Muscle of leg (tissue), 3 donors: ENCODE measurements at regions not wholly inside any gene's neighbourhood (a gene's known extent, or its start where the extent isn't known, plus 50 kb on each side); places are given as distances from the start of the nearest gene placed in this dataset.

Source experiments
- DNase-seq: peaks from one replicate; pipeline ENCODE4 v3.0.0; 2013
- H3K27ac ChIP-seq: one replicate; pipeline ENCODE4 v1.5.1; 2013; ENCODE audit warnings: mild to moderate bottlenecking, low read length, control low read depth
- H3K27me3 ChIP-seq: one replicate; pipeline ENCODE4 v1.6.1; 2013; ENCODE audit warnings: low read length; ENCODE audit not compliant: control insufficient read depth, insufficient read depth
- H3K36me3 ChIP-seq: one replicate; pipeline ENCODE4 v1.6.1; 2013; ENCODE audit warnings: low read length; ENCODE audit not compliant: control insufficient read depth, insufficient read depth
- H3K4me1 ChIP-seq: one replicate; pipeline ENCODE4 v1.6.1; 2013; ENCODE audit warnings: low read length; ENCODE audit not compliant: control insufficient read depth, insufficient read depth
- H3K4me3 ChIP-seq: one replicate; pipeline ENCODE4 v1.5.1; 2013; ENCODE audit warnings: low read length, control low read depth
- H3K9me3 ChIP-seq: replicated peaks from 2 replicates; pipeline ENCODE4 v1.6.1; 2013; ENCODE audit warnings: low read depth, low read length; ENCODE audit not compliant: control insufficient read depth
- WGBS: methylation state at CpG from one replicate; pipeline ENCODE4 v1.1.5; 2013; ENCODE audit warnings: missing lambda C conversion rate; ENCODE audit not compliant: insufficient coverage; 5-methylcytosine and 5-hydroxymethylcytosine counted together

- WGBS = 79% methylated on average over 4 of the region's 6 CpGs
- Histone ChIP-seq H3K4me1 (no peaks in the 10 kb centered on the region), H3K36me3 (no peaks in the 10 kb centered on the region), H3K4me3 (no peak overlapping the region), H3K9me3 (no peaks in the 10 kb centered on the region), H3K27me3 (no peaks in the 10 kb centered on the region), H3K27ac (no peak overlapping the region)
- no peak for DNase-seq
Measured at GRCh38 chr7:115749924-115750323, 280.6 kb downstream of the TFEC start.

GRCh38 chr7:115748123-115748738 is 282.3 kb downstream of the TFEC start:
- Histone ChIP-seq H3K9me3 (no peaks in the 10 kb centered on the region), H3K4me3 (no peak overlapping the region), H3K27ac (no peak overlapping the region), H3K4me1 (no peaks in the 10 kb centered on the region), H3K27me3 (no peaks in the 10 kb centered on the region), H3K36me3 (no peaks in the 10 kb centered on the region)
- WGBS = no CpG with 5 or more reads among the region's 5 CpGs
- peak; percentile 22 for DNase-seq

- Histone ChIP-seq H3K27ac (no peak overlapping the region), H3K4me1 (no peaks in the 10 kb centered on the region), H3K4me3 (no peak overlapping the region), H3K36me3 (no peaks in the 10 kb centered on the region), H3K27me3 (no peaks in the 10 kb centered on the region), H3K9me3 (no peaks in the 10 kb centered on the region)
- WGBS = no CpG with 5 or more reads among the region's 4 CpGs
- no peak for DNase-seq
Measured at GRCh38 chr7:115747174-115747573, 283.4 kb downstream of the TFEC start.

GRCh38 chr7:115740043-115740442 is 290.5 kb downstream of the TFEC start:
- Histone ChIP-seq H3K4me1 (no peaks in the 10 kb centered on the region), H3K27ac (no peak overlapping the region), H3K27me3 (no peaks in the 10 kb centered on the region), H3K9me3 (no peaks in the 10 kb centered on the region), H3K36me3 (no peaks in the 10 kb centered on the region), H3K4me3 (no peak overlapping the region)
- no peak for DNase-seq

GRCh38 chr7:115734641-115735040 is 295.9 kb downstream of the TFEC start:
- DNase-seq = no peak
- no peak overlapping the region for H3K27ac ChIP-seq
- no peaks in the 10 kb centered on the region for H3K36me3 ChIP-seq
- no peaks in the 10 kb centered on the region for H3K4me1 ChIP-seq
- WGBS = 75% methylated on average over 2 of the region's 3 CpGs
- no peaks in the 10 kb centered on the region for H3K27me3 ChIP-seq
- no peaks in the 10 kb centered on the region for H3K9me3 ChIP-seq
- no peak overlapping the region for H3K4me3 ChIP-seq

DNA sequence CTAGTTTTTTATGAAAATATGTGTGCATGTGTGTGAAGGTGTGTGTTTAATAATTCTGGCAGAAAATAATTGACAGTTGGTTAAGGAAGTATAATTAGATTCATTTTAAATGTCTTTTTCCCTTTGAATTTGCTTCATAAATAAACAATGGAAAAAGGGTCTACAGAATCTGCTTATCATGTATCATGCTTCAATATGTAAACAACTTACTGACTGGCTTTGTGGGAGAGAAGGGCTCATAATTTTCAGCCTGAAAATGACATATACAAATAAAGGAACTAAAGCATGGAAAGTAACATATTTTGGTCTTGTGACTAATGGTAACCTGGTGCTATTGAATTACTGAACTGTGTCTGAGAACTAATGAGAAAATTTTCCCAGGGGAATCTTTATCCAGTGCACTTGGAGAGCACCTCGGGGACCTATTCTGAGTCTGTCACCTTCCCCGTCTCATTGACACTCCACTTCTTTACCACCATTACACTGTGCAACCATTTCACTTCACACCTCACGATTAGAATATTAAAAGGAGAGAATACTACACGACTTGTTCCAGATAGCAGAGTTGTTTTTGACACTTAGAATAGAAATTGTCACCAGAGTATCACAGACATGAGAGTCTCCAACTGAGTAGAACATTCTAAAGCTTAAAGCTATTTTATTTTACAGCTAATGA is 298.6 kb downstream of the TFEC start:
- H3K27me3 ChIP-seq = no peaks in the 10 kb centered on the region
- H3K4me1 ChIP-seq = no peaks in the 10 kb centered on the region
- no peak for DNase-seq
- no peak overlapping the region for H3K27ac ChIP-seq
- H3K36me3 ChIP-seq = no peaks in the 10 kb centered on the region
- WGBS = no CpG with 5 or more reads among the region's 4 CpGs
- H3K4me3 ChIP-seq = no peak overlapping the region
- H3K9me3 ChIP-seq = no peaks in the 10 kb centered on the region

DNA sequence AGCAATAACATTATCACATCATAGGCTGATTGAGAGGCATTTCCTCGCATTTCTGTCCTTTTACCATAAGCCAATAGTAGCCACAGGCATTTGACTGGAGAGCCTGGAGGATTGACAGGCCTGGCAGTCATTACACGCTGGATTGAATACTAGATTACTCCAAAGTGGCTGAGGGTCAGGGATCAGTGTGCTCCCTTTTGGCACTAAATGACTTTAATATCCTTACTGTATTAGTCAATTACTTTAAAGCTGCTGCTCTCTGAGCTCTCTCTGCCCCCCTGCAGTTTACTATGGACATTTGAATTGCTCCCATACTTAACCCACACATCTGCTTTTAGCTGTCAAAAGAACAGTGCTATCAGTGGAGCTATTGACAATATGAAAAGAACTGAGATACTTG is 302.0 kb downstream of the TFEC start:
- Histone ChIP-seq H3K9me3 (no peaks in the 10 kb centered on the region), H3K27ac (no peak overlapping the region), H3K4me3 (no peak overlapping the region), H3K27me3 (no peaks in the 10 kb centered on the region), H3K4me1 (no peaks in the 10 kb centered on the region), H3K36me3 (no peaks in the 10 kb centered on the region)
- DNase-seq = no peak
- no CpG with 5 or more reads among the region's 2 CpGs for WGBS

- no CpG with 5 or more reads among the region's 3 CpGs for WGBS
- DNase-seq = peak; percentile 11
Measured at GRCh38 chr7:115724400-115725056, 306.0 kb downstream of the TFEC start.

DNA sequence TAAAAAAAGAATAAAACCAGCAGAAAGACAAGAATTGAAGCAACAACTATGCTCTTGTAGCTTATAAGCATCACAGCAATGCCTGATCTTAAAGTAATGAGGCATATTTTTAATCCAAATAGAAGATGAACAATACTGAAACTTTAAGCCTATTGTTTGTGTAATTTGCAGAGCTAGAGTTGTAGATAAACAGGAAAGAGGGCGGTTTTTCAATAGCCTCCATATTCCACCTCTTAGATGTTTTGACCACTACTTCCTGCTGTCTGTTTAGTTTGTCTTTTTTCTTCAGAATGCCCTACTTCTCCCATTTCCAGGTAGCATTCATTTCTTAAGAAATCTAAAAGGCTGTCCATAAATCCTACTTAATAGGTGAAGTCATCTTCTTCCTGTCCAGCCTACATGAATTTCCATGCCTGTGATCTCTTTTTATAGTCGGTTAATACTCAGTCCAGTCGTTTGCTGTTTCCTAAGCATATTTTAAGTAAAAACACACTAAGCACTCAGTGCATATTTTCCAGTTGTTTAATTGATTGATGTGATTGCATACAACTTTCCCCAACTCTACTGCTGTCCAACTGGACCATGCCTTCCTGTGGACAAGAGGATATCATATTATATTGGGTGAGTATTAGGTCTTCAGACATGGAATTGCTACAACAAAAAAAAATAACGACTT is 308.1 kb downstream of the TFEC start:
- Histone ChIP-seq H3K27ac (no peak overlapping the region), H3K4me1 (no peaks in the 10 kb centered on the region), H3K27me3 (no peaks in the 10 kb centered on the region), H3K9me3 (no peaks in the 10 kb centered on the region), H3K36me3 (no peaks in the 10 kb centered on the region), H3K4me3 (no peak overlapping the region)
- DNase-seq = peak; percentile 7
- WGBS = no CpG with 5 or more reads among the region's 4 CpGs

More at GRCh38 chr7:115724400-115725056, 306.0 kb downstream of the TFEC start:
- Histone ChIP-seq H3K27ac (no peak overlapping the region), H3K9me3 (no peaks in the 10 kb centered on the region), H3K4me1 (no peaks in the 10 kb centered on the region), H3K4me3 (no peak overlapping the region), H3K36me3 (no peaks in the 10 kb centered on the region), H3K27me3 (no peaks in the 10 kb centered on the region)
